Tibial nerve (tissue), 4 donors: ENCODE measurements at regions not wholly inside any gene's neighbourhood (a gene's known extent, or its start where the extent isn't known, plus 50 kb on each side); places are given as distances from the start of the nearest gene placed in this dataset.

Source experiments
- DNase-seq, 2 donors: peaks; one replicate each; pipeline ENCODE4 v3.0.0-alpha.2; 2019; ENCODE audit warnings: low spot score in 2 of 2
- H3K27ac ChIP-seq, 4 donors: fragments of 200-600 bp; sonication (generic) in 3 of 4; one replicate each; pipeline ENCODE4 v1.5.1; 2017 to 2019; ENCODE audit warnings: mild to moderate bottlenecking in 1 of 4
- H3K27me3 ChIP-seq, 2 donors: fragments of 200-600 bp; sonication (generic) in 1 of 2; one replicate each; pipeline versions ENCODE4 v1.5.1 to v1.6.0; 2017 to 2019
- H3K36me3 ChIP-seq, 3 donors: fragments of 200-600 bp; sonication (generic); one replicate each; pipeline ENCODE4 v1.5.1; 2018 to 2019
- H3K4me1 ChIP-seq, 4 donors: fragments of 200-600 bp; sonication (generic) in 3 of 4; one replicate each; pipeline ENCODE4 v1.5.1; 2017 to 2019
- H3K4me3 ChIP-seq, 4 donors: fragments of 200-600 bp; sonication (generic) in 3 of 4; one replicate each; pipeline ENCODE4 v1.5.1; 2017 to 2019; ENCODE audit warnings: mild to moderate bottlenecking in 1 of 4, moderate library complexity in 1 of 4
- H3K9me3 ChIP-seq, 4 donors: fragments of 200-600 bp; sonication (generic) in 3 of 4; one replicate each; pipeline ENCODE4 v1.5.1; 2017 to 2019
- CTCF ChIP-seq, 5 experiments: fragments of 200-600 bp in 3 of 5; fragments of 450-650 bp in 2 of 5; sonication (generic) in 3 of 5; IDR thresholded peaks; one replicate each; pipeline ENCODE4 v1.5.1; 2016 to 2019; ENCODE audit warnings: antibody characterized with exemption in 5 of 5, mild to moderate bottlenecking in 3 of 5, moderate library complexity in 2 of 5
- EP300 ChIP-seq, 2 donors: sonication (generic); formaldehyde crosslinking; IDR thresholded peaks; one replicate each; pipeline ENCODE4 v1.6.1; 2017; ENCODE audit warnings: antibody characterized with exemption in 2 of 2, mild to moderate bottlenecking in 1 of 2
- POLR2A ChIP-seq, 2 donors: fragments of 450-650 bp; IDR thresholded peaks; one replicate each; pipeline ENCODE4 v1.6.1; 2017; ENCODE audit warnings: antibody characterized with exemption in 2 of 2, mild to moderate bottlenecking in 2 of 2, moderate library complexity in 2 of 2
- WGBS, 2 donors: methylation state at CpG; one replicate each; pipeline ENCODE4 v1.1.5; 2018; 5-methylcytosine and 5-hydroxymethylcytosine counted together

DNA sequence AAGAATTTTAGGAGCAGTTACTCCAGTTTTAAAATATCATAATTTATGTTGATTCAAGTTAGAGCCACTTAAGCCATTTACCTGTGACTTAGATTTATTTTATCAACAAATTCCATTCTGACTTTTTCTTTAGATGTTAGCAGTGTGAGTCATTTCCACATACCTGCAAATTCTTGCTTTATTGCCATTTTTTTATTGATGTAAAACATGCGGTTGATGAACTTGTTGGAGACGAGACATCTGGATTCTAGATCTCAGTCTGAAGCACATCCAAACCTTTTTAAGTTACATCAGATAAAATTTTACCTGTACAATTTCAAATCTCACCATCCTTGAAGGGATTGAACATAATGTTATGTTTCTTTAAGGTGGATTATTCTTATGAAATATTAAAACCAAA is 240.9 kb downstream of the IRX1 start:
- H3K36me3 ChIP-seq = no peaks in the 10 kb centered on the region
- H3K4me3 ChIP-seq = no peak overlapping the region
- no peak for DNase-seq
- no peaks in the 10 kb centered on the region for H3K4me1 ChIP-seq
- TF ChIP-seq POLR2A (IDR thresholded peaks at IDR 0.05) = no peak
- no peak for TF ChIP-seq EP300 (IDR thresholded peaks at IDR 0.05)
- no peak for TF ChIP-seq CTCF (IDR thresholded peaks at IDR 0.05)
- H3K27ac ChIP-seq = no peak overlapping the region
- WGBS, 2 donors = 82 to 85% methylated on average over 2 of the region's 2 CpGs
- H3K27me3 ChIP-seq = no peaks in the 10 kb centered on the region
- H3K9me3 ChIP-seq = no peaks in the 10 kb centered on the region

GRCh38 chr5:3837506-3837905 is 241.9 kb downstream of the IRX1 start:
- Histone ChIP-seq H3K36me3 (no peaks in the 10 kb centered on the region), H3K27ac (no peak overlapping the region), H3K27me3 (no peaks in the 10 kb centered on the region), H3K4me1 (no peaks in the 10 kb centered on the region), H3K9me3 (no peaks in the 10 kb centered on the region), H3K4me3 (no peak overlapping the region)
- DNase-seq = no peak
- no peak for TF ChIP-seq EP300 (IDR thresholded peaks at IDR 0.05)
- no peak for TF ChIP-seq CTCF (IDR thresholded peaks at IDR 0.05)
- no peak for TF ChIP-seq POLR2A (IDR thresholded peaks at IDR 0.05)
- 69 to 76% methylated on average over 4 of the region's 4 CpGs for WGBS, 2 donors

DNA sequence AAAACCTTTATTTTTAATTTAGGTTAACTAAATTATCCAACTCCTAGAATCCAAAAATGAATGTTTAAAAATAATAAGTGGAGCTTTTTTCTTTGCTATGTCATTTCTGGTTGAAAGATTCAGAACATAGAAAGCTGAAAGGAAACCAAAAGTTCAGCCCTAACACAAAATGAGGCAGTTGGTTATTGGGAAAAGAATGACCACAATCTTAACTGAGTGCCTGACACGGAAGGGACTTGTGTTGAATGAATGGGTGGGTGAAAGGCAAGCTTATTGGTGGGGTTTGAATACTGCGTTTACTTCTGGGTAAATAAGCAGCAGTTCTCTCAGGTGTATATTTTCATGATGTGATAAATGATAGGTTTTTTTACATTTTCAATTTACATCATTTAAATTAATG is 243.5 kb downstream of the IRX1 start:
- H3K4me1 ChIP-seq = peaks cover 0 to 9% (median 0%) of the 10 kb centered on the region in 4 donors
- H3K4me3 ChIP-seq = no peak overlapping the region
- 75 to 80% methylated on average over 2 of the region's 2 CpGs for WGBS, 2 donors
- H3K27ac ChIP-seq = no peak overlapping the region
- H3K27me3 ChIP-seq = no peaks in the 10 kb centered on the region
- DNase-seq = no peak
- H3K36me3 ChIP-seq = no peaks in the 10 kb centered on the region
- no peaks in the 10 kb centered on the region for H3K9me3 ChIP-seq
- TF ChIP-seq EP300 (IDR thresholded peaks at IDR 0.05) (no peak), POLR2A (IDR thresholded peaks at IDR 0.05) (no peak), CTCF (IDR thresholded peaks at IDR 0.05) (no peak)

DNA sequence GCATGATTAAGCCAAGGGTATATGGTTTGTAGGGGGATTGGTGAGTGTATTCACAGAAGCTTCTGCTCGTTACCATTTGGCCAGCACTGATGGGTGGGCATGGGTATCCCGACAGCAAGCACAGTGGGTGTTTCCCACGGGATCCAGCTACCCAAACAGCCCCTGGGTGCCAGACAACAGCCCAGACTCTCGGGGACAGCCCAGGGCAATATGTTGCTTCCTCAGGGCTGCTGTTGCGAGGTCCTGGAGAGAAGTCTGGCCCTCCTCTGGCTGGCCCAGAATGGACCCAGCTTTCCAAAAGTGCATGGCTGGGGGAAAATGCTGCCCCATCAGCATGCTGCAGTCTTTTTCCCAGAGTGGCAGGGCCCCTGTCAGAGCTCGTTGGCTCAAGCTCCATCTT is 247.0 kb downstream of the IRX1 start:
- Histone ChIP-seq H3K4me3 (no peak overlapping the region), H3K27me3 (no peaks in the 10 kb centered on the region), H3K27ac (no peak overlapping the region), H3K4me1 (peaks cover 0 to 16% (median 0%) of the 10 kb centered on the region in 4 donors), H3K9me3 (no peaks in the 10 kb centered on the region), H3K36me3 (no peaks in the 10 kb centered on the region)
- 82 to 85% methylated on average over 6 of the region's 6 CpGs for WGBS, 2 donors
- DNase-seq = no peak
- TF ChIP-seq POLR2A (IDR thresholded peaks at IDR 0.05) (no peak), EP300 (IDR thresholded peaks at IDR 0.05) (no peak), CTCF (IDR thresholded peaks at IDR 0.05) (no peak)

DNA sequence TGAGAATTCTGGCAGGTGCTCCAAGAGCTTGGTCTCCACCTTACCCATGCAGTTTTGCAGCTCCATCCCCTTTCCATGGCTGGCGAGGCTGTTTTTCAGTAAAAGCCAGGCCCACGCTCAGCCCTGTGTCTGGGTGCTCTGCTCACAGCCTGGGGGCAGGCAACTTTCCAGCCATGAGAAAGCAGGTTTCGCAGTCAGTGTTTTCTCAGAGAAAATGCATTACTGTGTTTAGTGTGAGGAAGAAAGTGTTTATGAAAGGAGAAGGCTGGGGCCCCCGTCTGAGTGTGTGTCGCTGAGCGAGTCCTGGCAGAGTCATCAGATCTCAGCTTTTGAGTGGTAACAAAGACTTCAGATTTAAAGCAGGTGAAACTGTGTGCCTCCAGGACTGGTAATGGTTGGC is 248.1 kb downstream of the IRX1 start:
- no peak for DNase-seq
- WGBS, 2 donors = 55 to 57% methylated on average over 6 of the region's 6 CpGs
- no peak for TF ChIP-seq POLR2A (IDR thresholded peaks at IDR 0.05)
- Histone ChIP-seq H3K36me3 (no peaks in the 10 kb centered on the region), H3K9me3 (no peaks in the 10 kb centered on the region), H3K4me3 (no peak overlapping the region), H3K27ac (peak overlapping the region in 2 of 4 donors; percentile 13 to 36), H3K27me3 (no peaks in the 10 kb centered on the region), H3K4me1 (peaks cover 0 to 16% (median 0%) of the 10 kb centered on the region in 4 donors)

- H3K27me3 ChIP-seq = no peaks in the 10 kb centered on the region
- H3K27ac ChIP-seq = peak overlapping the region in 2 of 4 donors; percentile 13 to 36
- H3K36me3 ChIP-seq = no peaks in the 10 kb centered on the region
- H3K4me3 ChIP-seq = no peak overlapping the region
- peaks cover 0 to 16% (median 0%) of the 10 kb centered on the region in 4 donors for H3K4me1 ChIP-seq
- H3K9me3 ChIP-seq = no peaks in the 10 kb centered on the region
- 38 to 39% methylated on average over 7 of the region's 7 CpGs for WGBS, 2 donors
- TF ChIP-seq CTCF (IDR thresholded peaks at IDR 0.05) (no peak), POLR2A (IDR thresholded peaks at IDR 0.05) (no peak), EP300 (IDR thresholded peaks at IDR 0.05) (no peak)
- no peak for DNase-seq
Measured at GRCh38 chr5:3844266-3844665, 248.6 kb downstream of the IRX1 start.
